Osteocyte (in vitro differentiated cells): ENCODE measurements at regions not wholly inside any gene's neighbourhood (a gene's known extent, or its start where the extent isn't known, plus 50 kb on each side); places are given as distances from the start of the nearest gene placed in this dataset.
A peak's percentile ranks its signal among the peaks of the same experiment; 100 is the strongest.

ENCODE experiments used
- DNase-seq: peaks from one replicate; pipeline ENCODE4 v3.0.0; 2021; ENCODE audit warnings: mixed read lengths; ENCODE audit not compliant: unreplicated experiment; ENCODE audit errors: extremely low spot score
- H3K27ac Mint-ChIP-seq: one replicate; pipeline ENCODE4 v1.8.0; 2021; ENCODE audit warnings: mild to moderate bottlenecking, mixed read lengths; ENCODE audit not compliant: unreplicated experiment
- H3K27me3 Mint-ChIP-seq: one replicate; pipeline ENCODE4 v1.8.0; 2021; ENCODE audit warnings: mixed read lengths; ENCODE audit not compliant: unreplicated experiment
- H3K36me3 Mint-ChIP-seq: one replicate; pipeline ENCODE4 v1.8.0; 2021; ENCODE audit warnings: mixed read lengths; ENCODE audit not compliant: unreplicated experiment
- H3K4me1 Mint-ChIP-seq: one replicate; pipeline ENCODE4 v1.8.0; 2021; ENCODE audit warnings: mixed read lengths; ENCODE audit not compliant: unreplicated experiment
- H3K4me3 Mint-ChIP-seq: one replicate; pipeline ENCODE4 v1.8.0; 2021; ENCODE audit warnings: mild to moderate bottlenecking, moderate library complexity, mixed read lengths; ENCODE audit not compliant: unreplicated experiment
- H3K9me3 Mint-ChIP-seq: one replicate; pipeline ENCODE4 v1.8.0; 2021; ENCODE audit warnings: mixed read lengths; ENCODE audit not compliant: unreplicated experiment
- CTCF ChIP-seq: fragments of 200-600 bp; sonication (generic); IDR thresholded peaks from 2 replicates; pipeline ENCODE4 v1.5.0; 2021; ENCODE audit warnings: antibody characterized with exemption, mild to moderate bottlenecking, moderate library complexity

GRCh38 chr4:17128268-17128667 is 229.8 kb upstream of the LDB2 start:
- no peak for TF ChIP-seq CTCF
- H3K9me3 Mint-ChIP-seq: no peaks in the 10 kb centered on the region
- no peaks in the 10 kb centered on the region for H3K27me3 Mint-ChIP-seq
- DNase-seq: no peak
- peaks cover 8% of the 10 kb centered on the region for H3K4me1 Mint-ChIP-seq
- H3K36me3 Mint-ChIP-seq: no peaks in the 10 kb centered on the region
- no peak overlapping the region for H3K4me3 Mint-ChIP-seq
- H3K27ac Mint-ChIP-seq: no peak overlapping the region

GRCh38 chr4:17126321-17126966 is 228.0 kb upstream of the LDB2 start:
- no peak for TF ChIP-seq CTCF
- Mint-ChIP-seq H3K27me3 (no peaks in the 10 kb centered on the region), H3K36me3 (no peaks in the 10 kb centered on the region), H3K9me3 (no peaks in the 10 kb centered on the region), H3K27ac (no peak overlapping the region), H3K4me3 (no peak overlapping the region), H3K4me1 (no peaks in the 10 kb centered on the region)
- no peak for DNase-seq

GRCh38 chr4:17124767-17125166 is 226.3 kb upstream of the LDB2 start:
- no peaks in the 10 kb centered on the region for H3K36me3 Mint-ChIP-seq
- H3K27ac Mint-ChIP-seq: no peak overlapping the region
- H3K4me3 Mint-ChIP-seq: no peak overlapping the region
- H3K4me1 Mint-ChIP-seq: no peaks in the 10 kb centered on the region
- no peak for DNase-seq
- peak; percentile 29 for TF ChIP-seq CTCF
- peaks cover 11% of the 10 kb centered on the region for H3K9me3 Mint-ChIP-seq
- H3K27me3 Mint-ChIP-seq: no peaks in the 10 kb centered on the region

GRCh38 chr4:17120761-17121160 is 222.3 kb upstream of the LDB2 start:
- Mint-ChIP-seq H3K27ac (no peak overlapping the region), H3K27me3 (no peaks in the 10 kb centered on the region), H3K36me3 (no peaks in the 10 kb centered on the region), H3K4me3 (no peak overlapping the region), H3K4me1 (no peaks in the 10 kb centered on the region), H3K9me3 (peaks cover 13% of the 10 kb centered on the region)
- no peak for DNase-seq
- TF ChIP-seq CTCF: no peak

- Mint-ChIP-seq H3K4me3 (no peak overlapping the region), H3K4me1 (no peaks in the 10 kb centered on the region), H3K36me3 (no peaks in the 10 kb centered on the region), H3K27ac (no peak overlapping the region), H3K9me3 (peaks cover 13% of the 10 kb centered on the region), H3K27me3 (no peaks in the 10 kb centered on the region)
- no peak for DNase-seq
- no peak for TF ChIP-seq CTCF
These were observed 219.3 kb upstream of the LDB2 start for GRCh38 chr4:17117746-17118145.
